HCT116 (cell line): ENCODE measurements at regions not wholly inside any gene's neighbourhood (a gene's known extent, or its start where the extent isn't known, plus 50 kb on each side); places are given as distances from the start of the nearest gene placed in this dataset.

Source experiments
- ATAC-seq: fragments of 200-7000 bp; cut with Tn5 transposase; 2 replicates; pipeline ENCODE4 v1.9.1; 2020; ENCODE audit warnings: mild to moderate bottlenecking, moderate library complexity
- BruUV-seq: library from RNA; stranded (reverse); fragments of 400-500 nt; replicated peaks from 2 replicates; lab custom pipeline; 2021; lab: Mats Ljungman, UMichigan
- CTCF ChIA-PET: fragments of 300-600 bp; sonication (Branson Sonifier 250); formaldehyde crosslinking; loops from one replicate; lab custom pipeline; 2021; ENCODE audit warnings: antibody characterized with exemption; lab: Charles Lee
- POLR2A ChIA-PET: fragments of 300-600, 350-600 bp; sonication (Branson Sonifier 250); formaldehyde crosslinking; loops from one replicate; lab custom pipeline; 2021; ENCODE audit warnings: antibody characterized with exemption; lab: Charles Lee
- RAD21 ChIA-PET, 2 experiments: fragments of 300-600 bp; sonication (Branson Sonifier 250); formaldehyde crosslinking; loops; one replicate each; lab custom pipeline; 2023; ENCODE audit warnings: low total read pairs in 2 of 2; ENCODE audit not compliant: uncharacterized antibody in 2 of 2, unreplicated experiment in 2 of 2, low non-redundant PET in 1 of 2; lab: Charles Lee
- DNase-seq: peaks from one replicate; pipeline ENCODE4 v3.0.0-alpha.2; 2010; ENCODE audit warnings: low read depth, low spot score
- H2AFZ ChIP-seq: fragments of 200-600 bp; shearing (Covaris generic), sonication (generic); 2 replicates; pipeline ENCODE4 v1.6.1; 2017; ENCODE audit warnings: low read depth, mixed run types, mixed read lengths, antibody characterized with exemption, low read length; ENCODE audit not compliant: poor library complexity, severe bottlenecking
- H3K27ac ChIP-seq: 2 replicates; pipeline ENCODE4 v1.5.1; 2012; ENCODE audit warnings: low read depth, low read length
- H3K27me3 ChIP-seq: fragments of 200-600 bp; sonication (generic); 2 replicates; pipeline ENCODE4 v1.6.1; 2016; ENCODE audit warnings: mixed run types, low read length, mixed read lengths; ENCODE audit not compliant: insufficient read depth
- H3K36me3 ChIP-seq, 2 experiments: fragments of 200-500 bp in 1 of 2; fragments of 200-600 bp in 1 of 2; sonication (Bioruptor generic) in 1 of 2; sonication (generic) in 1 of 2; 2 replicates each; pipeline versions ENCODE4 v1.5.1 to v1.6.1; 2014 to 2016; ENCODE audit warnings: low read length in 2 of 2, inconsistent platforms in 1 of 2, mixed read lengths in 1 of 2, mixed run types in 1 of 2; ENCODE audit not compliant: insufficient read depth in 2 of 2, control insufficient read depth in 1 of 2
- H3K4me1 ChIP-seq, 2 experiments: fragments of 200-600 bp in 1 of 2; sonication (generic) in 1 of 2; 2 replicates each; pipeline versions ENCODE4 v1.5.1 to v1.6.1; 2012 to 2017; ENCODE audit warnings: low read length in 2 of 2, inconsistent platforms in 1 of 2, mild to moderate bottlenecking in 1 of 2, mixed read lengths in 1 of 2, mixed run types in 1 of 2, moderate library complexity in 1 of 2; ENCODE audit not compliant: insufficient read depth in 2 of 2, control insufficient read depth in 1 of 2
- H3K4me2 ChIP-seq: fragments of 200-600 bp; sonication (generic); 2 replicates; pipeline ENCODE4 v1.6.1; 2017; ENCODE audit warnings: mixed run types, low read length, mixed read lengths
- H3K4me3 ChIP-seq, 2 experiments: fragments of 200-600 bp in 1 of 2; sonication (generic) in 1 of 2; replicated peaks in 1 of 2; 2 replicates each; pipeline ENCODE4 v1.5.1; 2011 to 2016; ENCODE audit warnings: low read length in 2 of 2, control low read depth in 1 of 2, low read depth in 1 of 2, mild to moderate bottlenecking in 1 of 2, mixed read lengths in 1 of 2, mixed run types in 1 of 2
- H3K79me2 ChIP-seq: fragments of 200-600 bp; sonication (generic); 2 replicates; pipeline ENCODE4 v1.6.1; 2017; ENCODE audit warnings: mild to moderate bottlenecking, mixed run types, low read length, moderate library complexity, mixed read lengths; ENCODE audit not compliant: insufficient read depth
- H3K9ac ChIP-seq: fragments of 200-600 bp; sonication (generic); 2 replicates; pipeline ENCODE4 v1.6.1; 2016; ENCODE audit warnings: low read length, mixed read lengths
- H3K9me2 ChIP-seq: fragments of 200-600 bp; sonication (generic), shearing (Covaris generic); 2 replicates; pipeline ENCODE4 v1.6.1; 2017; ENCODE audit warnings: mixed run types, mild to moderate bottlenecking, moderate library complexity; ENCODE audit not compliant: insufficient read depth
- H3K9me3 ChIP-seq, 2 experiments: fragments of 200-500 bp in 1 of 2; fragments of 200-600 bp in 1 of 2; sonication (Bioruptor generic) in 1 of 2; sonication (generic) in 1 of 2; 2 replicates each; pipeline ENCODE4 v1.6.1; 2014 to 2017; ENCODE audit warnings: low read length in 2 of 2, mixed read lengths in 2 of 2, inconsistent platforms in 1 of 2, low read depth in 1 of 2, mild to moderate bottlenecking in 1 of 2, mixed run types in 1 of 2, moderate library complexity in 1 of 2; ENCODE audit not compliant: control insufficient read depth in 1 of 2, insufficient read depth in 1 of 2
- H4K20me1 ChIP-seq: fragments of 200-600 bp; sonication (generic), shearing (Covaris generic); 2 replicates; pipeline ENCODE4 v1.6.1; 2017; ENCODE audit warnings: mixed run types, mild to moderate bottlenecking, moderate library complexity; ENCODE audit not compliant: insufficient read depth
- ATF3 ChIP-seq: IDR thresholded peaks from 2 replicates; pipeline ENCODE4 v1.6.1; 2012
- CBX3 ChIP-seq: IDR thresholded peaks from 2 replicates; pipeline ENCODE4 v1.6.1; 2012; ENCODE audit warnings: low read depth
- CTCF ChIP-seq, 3 experiments: fragments of 200-600 bp in 1 of 3; sonication (generic) in 1 of 3; IDR thresholded peaks in 2 of 3; conservative IDR thresholded peaks in 1 of 3; 2 replicates each; pipeline ENCODE4 v1.5.1; 2012 to 2017; ENCODE audit warnings: low read depth in 2 of 3, low read length in 2 of 3, antibody characterized with exemption in 1 of 3, borderline replicate concordance in 1 of 3, control low read depth in 1 of 3, mild to moderate bottlenecking in 1 of 3, mixed read lengths in 1 of 3, mixed run types in 1 of 3, moderate library complexity in 1 of 3; ENCODE audit not compliant: insufficient read depth in 1 of 3
- ELF1 ChIP-seq: IDR thresholded peaks from 2 replicates; pipeline ENCODE4 v1.6.1; 2012; ENCODE audit warnings: low read depth, borderline replicate concordance
- EZH2 ChIP-seq: fragments of 200-600 bp; sonication (generic); IDR thresholded peaks from 2 replicates; pipeline ENCODE4 v1.6.1; 2017; ENCODE audit warnings: antibody characterized with exemption, mixed run types
- EZH2phosphoT487 ChIP-seq: fragments of 200-600 bp; IDR thresholded peaks from 2 replicates; pipeline ENCODE4 v1.6.1; 2018; ENCODE audit warnings: antibody characterized with exemption, borderline replicate concordance
- FOSL1 ChIP-seq: IDR thresholded peaks from 2 replicates; pipeline ENCODE4 v1.6.1; 2012; ENCODE audit warnings: low read depth
- JUND ChIP-seq: IDR thresholded peaks from 2 replicates; pipeline ENCODE4 v1.6.1; 2012
- MAX ChIP-seq: IDR thresholded peaks from 2 replicates; pipeline ENCODE4 v1.6.1; 2012
- RAD21 ChIP-seq: IDR thresholded peaks from 2 replicates; pipeline ENCODE4 v1.6.1; 2012; ENCODE audit warnings: low read depth, mild to moderate bottlenecking
- SP1 ChIP-seq: IDR thresholded peaks from 2 replicates; pipeline ENCODE4 v1.6.1; 2012; ENCODE audit warnings: low read depth
- SRF ChIP-seq: IDR thresholded peaks from 2 replicates; pipeline ENCODE4 v1.6.1; 2012; ENCODE audit warnings: low read depth
- ZNF274 ChIP-seq: fragments of 200-500 bp; sonication (Bioruptor generic); IDR thresholded peaks from 2 replicates; pipeline ENCODE4 v1.6.1; 2014; ENCODE audit warnings: mild to moderate bottlenecking, low read depth, low read length, inconsistent platforms
- intact Hi-C: fragments of 100-400 bp; cut with micrococcal nuclease; formaldehyde crosslinking; loops from 2 replicates; pipeline ENCODE4 v1.10.0; 2022

DNA sequence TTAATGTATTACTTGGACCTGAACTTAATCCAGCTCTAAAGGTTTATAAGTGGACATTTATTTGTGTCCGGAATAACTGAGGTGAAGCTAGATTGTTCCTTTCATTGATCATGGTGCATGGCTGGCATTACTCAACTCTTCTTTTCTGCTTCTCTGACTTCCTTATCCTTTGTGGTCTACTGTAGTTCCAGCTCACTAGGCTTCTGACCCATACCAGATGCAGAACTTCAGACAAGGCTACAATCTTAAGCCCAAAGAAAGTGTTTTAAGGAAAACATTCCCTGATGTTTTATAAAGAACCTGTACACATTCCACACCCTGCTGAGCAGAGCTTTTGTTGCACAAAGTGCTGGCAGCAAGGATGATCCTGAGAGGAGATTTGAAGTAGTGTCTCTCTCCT is 250.8 kb upstream of the TGFBR2 start:
- Histone ChIP-seq H4K20me1 (no peaks in the 10 kb centered on the region), H3K9me3 (no peaks in the 10 kb centered on the region), H2AFZ (no peak overlapping the region), H3K9ac (no peak overlapping the region), H3K4me2 (no peak overlapping the region), H3K9me2 (no peaks in the 10 kb centered on the region), H3K27me3 (no peaks in the 10 kb centered on the region), H3K27ac (no peak overlapping the region), H3K4me1 (peaks cover 3 to 6% of the 10 kb centered on the region in 2 experiments; a peak in 1 of 4 replicates), H3K4me3 (no peak overlapping the region), H3K79me2 (no peaks in the 10 kb centered on the region), H3K36me3 (no peaks in the 10 kb centered on the region)
- POLR2A ChIA-PET, result no interaction called here
- BruUV-seq, result no TSS peak
- CTCF ChIA-PET, result no interaction called here
- ATAC-seq (no peak), DNase-seq (no peak)
- TF ChIP-seq EZH2phosphoT487 (no peak), JUND (no peak), ELF1 (no peak), EZH2 (no peak), FOSL1 (no peak), ATF3 (no peak), CBX3 (no peak), RAD21 (no peak), SRF (no peak), SP1 (no peak), CTCF (IDR thresholded peaks at IDR 0.05 in 2 of 3, conservative IDR thresholded peaks at IDR 0.05 in 1 of 3; ENCODE audit: borderline replicate concordance in 1 of 3, insufficient read depth in 1 of 3, low read depth in 2 of 3, low read length in 2 of 3) (no peak), MAX (no peak), ZNF274 (no peak)
- RAD21 ChIA-PET, result no interaction called here
- intact Hi-C loops, result no loop called here
